K562 (cell line): ENCODE measurements at regions not wholly inside any gene's neighbourhood (a gene's known extent, or its start where the extent isn't known, plus 50 kb on each side); places are given as distances from the start of the nearest gene placed in this dataset.

Experiments used
- ATAC-seq: fragments of 200-7000 bp; cut with Tn5 transposase; 3 replicates; pipeline ENCODE4 v1.9.1; 2020; ENCODE audit warnings: moderate library complexity
- BruUV-seq: library from RNA; stranded (reverse); fragments of 400-500 nt; replicated peaks from 2 replicates; lab custom pipeline; 2021; lab: Mats Ljungman, UMichigan
- CTCF ChIA-PET: fragments of 300-600 bp; formaldehyde crosslinking; extraction: SDS; loops from one replicate; lab custom pipeline; 2021; ENCODE audit warnings: low intra/inter-chr PET ratio; lab: Yijun Ruan, JAX
- POLR2A ChIA-PET: fragments of 300-600, 350-650 bp; sonication (Branson Sonifier 250); formaldehyde crosslinking; extraction: SDS; loops from one replicate; lab custom pipeline; 2021; ENCODE audit warnings: antibody characterized with exemption, inconsistent platforms; lab: Yijun Ruan, JAX
- DNase-seq, 4 experiments: peaks; one replicate each; pipeline versions ENCODE4 v3.0.0 to v3.0.0-alpha.2; 2011 to 2018; ENCODE audit warnings: low spot score in 3 of 4, mixed read lengths in 3 of 4; ENCODE audit errors: extremely low read depth in 1 of 4
- FAIRE-seq: peaks from 2 replicates; lab custom pipeline; 2011; peaks lifted over from hg19 to GRCh38; lab: Jason Lieb, UNC
- H2AFZ ChIP-seq: 2 replicates; pipeline ENCODE4 v1.6.0; 2011; ENCODE audit warnings: low read depth, low read length, control low read depth, inconsistent platforms
- H3K27ac ChIP-seq: fragments of 200-600 bp; 3 replicates; pipeline ENCODE4 v1.8.0; 2011; ENCODE audit warnings: low read depth, mild to moderate bottlenecking, control low read depth, inconsistent platforms, low read length, moderate library complexity, mixed read lengths; ENCODE audit errors: extremely low read depth
- H3K27me3 ChIP-seq, 2 experiments: fragments of 300-600 bp in 1 of 2; 2 replicates in 1 of 2; 3 replicates in 1 of 2; pipeline versions ENCODE4 v1.6.0 to v1.8.0; 2011; ENCODE audit warnings: inconsistent platforms in 2 of 2, low read length in 2 of 2, mild to moderate bottlenecking in 1 of 2, mixed read lengths in 1 of 2, moderate library complexity in 1 of 2; ENCODE audit not compliant: control insufficient read depth in 2 of 2, insufficient read depth in 2 of 2
- H3K36me3 ChIP-seq: fragments of 300-600 bp; 3 replicates; pipeline ENCODE4 v1.8.0; 2011; ENCODE audit warnings: mild to moderate bottlenecking, low read length, inconsistent platforms; ENCODE audit not compliant: control insufficient read depth, insufficient read depth
- H3K4me1 ChIP-seq, 2 experiments: fragments of 200-600 bp in 1 of 2; replicated peaks in 1 of 2; 2 replicates in 1 of 2; 3 replicates in 1 of 2; pipeline versions ENCODE4 v1.5.1 to v1.8.0; 2011; ENCODE audit warnings: inconsistent platforms in 2 of 2, low read length in 2 of 2, mild to moderate bottlenecking in 1 of 2, mixed read lengths in 1 of 2, moderate library complexity in 1 of 2; ENCODE audit not compliant: control insufficient read depth in 2 of 2, insufficient read depth in 2 of 2
- H3K4me2 ChIP-seq: 2 replicates; pipeline ENCODE4 v1.6.1; 2011; ENCODE audit warnings: low read length, control low read depth, inconsistent platforms, mixed read lengths; ENCODE audit not compliant: insufficient read depth
- H3K4me3 ChIP-seq: fragments of 200-600 bp; sonication (generic), shearing (Covaris generic); 2 replicates; pipeline ENCODE4 v1.5.1; 2016; ENCODE audit warnings: control low read depth, inconsistent platforms
- H3K79me2 ChIP-seq: fragments of 200-600 bp; 3 replicates; pipeline ENCODE4 v1.8.0; 2011; ENCODE audit warnings: low read length, inconsistent platforms; ENCODE audit not compliant: control insufficient read depth, insufficient read depth
- H3K9ac ChIP-seq, 2 experiments: 2 replicates each; pipeline versions ENCODE4 v1.6.0 to v1.6.1; 2011; ENCODE audit warnings: low read depth in 2 of 2, low read length in 2 of 2, control low read depth in 1 of 2, inconsistent platforms in 1 of 2, mild to moderate bottlenecking in 1 of 2, mixed read lengths in 1 of 2; ENCODE audit not compliant: insufficient read depth in 1 of 2
- H3K9me1 ChIP-seq: one replicate; pipeline ENCODE4 v1.6.0; 2011; ENCODE audit warnings: inconsistent platforms, mild to moderate bottlenecking, low read length, moderate library complexity; ENCODE audit not compliant: control insufficient read depth, insufficient read depth
- H3K9me3 ChIP-seq: replicated peaks from 2 replicates; pipeline ENCODE4 v1.5.1; 2011; ENCODE audit warnings: low read depth, low read length, inconsistent platforms; ENCODE audit not compliant: control insufficient read depth, insufficient read depth
- H4K20me1 ChIP-seq: replicated peaks from 2 replicates; pipeline ENCODE4 v1.6.1; 2011; ENCODE audit warnings: low read length, inconsistent platforms, mixed read lengths; ENCODE audit not compliant: control insufficient read depth, insufficient read depth
- HEY1 ChIP-seq: fragments of 250-450 bp; sonication (Bioruptor Pico); IDR thresholded peaks from 2 replicates; pipeline ENCODE4 v1.5.0; 2020; ENCODE audit warnings: mild to moderate bottlenecking, moderate library complexity, borderline replicate concordance
- MBD1 ChIP-seq: fragments of 250-450 bp; sonication (Bioruptor Pico); IDR thresholded peaks from 2 replicates; pipeline ENCODE4 v1.8.0; 2022; ENCODE audit warnings: inconsistent platforms
- NUFIP1 ChIP-seq: fragments of 450-650 bp; IDR thresholded peaks from 2 replicates; pipeline ENCODE4 v1.6.1; 2018; ENCODE audit not compliant: partially characterized antibody
- RFX5 ChIP-seq: IDR thresholded peaks from 2 replicates; pipeline ENCODE4 v1.6.1; 2011; ENCODE audit warnings: low read depth, mild to moderate bottlenecking, improper control_type of control experiment, low read length
- in situ Hi-C: fragments of 300-500 bp; cut with MboI; formaldehyde crosslinking; loops from 4 replicates; pipeline ENCODE4 v1.15.0; 2018; ENCODE audit warnings: inconsistent platforms, mixed read lengths
- intact Hi-C: fragments of 100-400 bp; cut with micrococcal nuclease; formaldehyde crosslinking; loops from 2 replicates; pipeline ENCODE4 v1.14.2; 2022
- TF ChIP-seq, protein P1 (sequence below): sonication (generic); formaldehyde crosslinking; IDR thresholded peaks from 2 replicates; pipeline ENCODE4 v1.8.1; 2023; ENCODE audit warnings: missing genetic modification reagents, mild to moderate bottlenecking, borderline replicate concordance

GRCh38 chr4:32789026-32789608 lies 2068.9 kb downstream of the PCDH7 start:
- H2AFZ ChIP-seq: no peak overlapping the region
- in situ Hi-C loops (no loop called here), intact Hi-C loops (no loop called here)
- H3K9ac ChIP-seq: no peak overlapping the region
- FAIRE-seq (no peak), ATAC-seq (no peak), DNase-seq (no peak)
- no peaks in the 10 kb centered on the region for H3K9me1 ChIP-seq
- H3K27me3 ChIP-seq: no peaks in the 10 kb centered on the region
- no TSS peak for BruUV-seq
- ChIA-PET CTCF (no interaction called here), POLR2A (no interaction called here)
- H3K4me3 ChIP-seq: no peak overlapping the region
- no peaks in the 10 kb centered on the region for H3K9me3 ChIP-seq
- H3K4me2 ChIP-seq: no peak overlapping the region
- H3K4me1 ChIP-seq: no peaks in the 10 kb centered on the region
- H3K27ac ChIP-seq: no peak overlapping the region
- TF ChIP-seq RFX5 (no peak), NUFIP1 (no peak), MBD1 (CRISPR knock-in tag) (no peak), HEY1 (CRISPR knock-in tag) (no peak)
- TF ChIP-seq, protein P1, sequence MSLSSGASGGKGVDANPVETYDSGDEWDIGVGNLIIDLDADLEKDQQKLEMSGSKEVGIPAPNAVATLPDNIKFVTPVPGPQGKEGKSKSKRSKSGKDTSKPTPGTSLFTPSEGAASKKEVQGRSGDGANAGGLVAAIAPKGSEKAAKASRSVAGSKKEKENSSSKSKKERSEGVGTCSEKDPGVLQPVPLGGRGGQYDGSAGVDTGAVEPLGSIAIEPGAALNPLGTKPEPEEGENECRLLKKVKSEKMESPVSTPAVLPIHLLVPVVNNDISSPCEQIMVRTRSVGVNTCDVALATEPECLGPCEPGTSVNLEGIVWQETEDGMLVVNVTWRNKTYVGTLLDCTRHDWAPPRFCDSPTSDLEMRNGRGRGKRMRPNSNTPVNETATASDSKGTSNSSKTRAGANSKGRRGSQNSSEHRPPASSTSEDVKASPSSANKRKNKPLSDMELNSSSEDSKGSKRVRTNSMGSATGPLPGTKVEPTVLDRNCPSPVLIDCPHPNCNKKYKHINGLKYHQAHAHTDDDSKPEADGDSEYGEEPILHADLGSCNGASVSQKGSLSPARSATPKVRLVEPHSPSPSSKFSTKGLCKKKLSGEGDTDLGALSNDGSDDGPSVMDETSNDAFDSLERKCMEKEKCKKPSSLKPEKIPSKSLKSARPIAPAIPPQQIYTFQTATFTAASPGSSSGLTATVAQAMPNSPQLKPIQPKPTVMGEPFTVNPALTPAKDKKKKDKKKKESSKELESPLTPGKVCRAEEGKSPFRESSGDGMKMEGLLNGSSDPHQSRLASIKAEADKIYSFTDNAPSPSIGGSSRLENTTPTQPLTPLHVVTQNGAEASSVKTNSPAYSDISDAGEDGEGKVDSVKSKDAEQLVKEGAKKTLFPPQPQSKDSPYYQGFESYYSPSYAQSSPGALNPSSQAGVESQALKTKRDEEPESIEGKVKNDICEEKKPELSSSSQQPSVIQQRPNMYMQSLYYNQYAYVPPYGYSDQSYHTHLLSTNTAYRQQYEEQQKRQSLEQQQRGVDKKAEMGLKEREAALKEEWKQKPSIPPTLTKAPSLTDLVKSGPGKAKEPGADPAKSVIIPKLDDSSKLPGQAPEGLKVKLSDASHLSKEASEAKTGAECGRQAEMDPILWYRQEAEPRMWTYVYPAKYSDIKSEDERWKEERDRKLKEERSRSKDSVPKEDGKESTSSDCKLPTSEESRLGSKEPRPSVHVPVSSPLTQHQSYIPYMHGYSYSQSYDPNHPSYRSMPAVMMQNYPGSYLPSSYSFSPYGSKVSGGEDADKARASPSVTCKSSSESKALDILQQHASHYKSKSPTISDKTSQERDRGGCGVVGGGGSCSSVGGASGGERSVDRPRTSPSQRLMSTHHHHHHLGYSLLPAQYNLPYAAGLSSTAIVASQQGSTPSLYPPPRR (CRISPR knock-in tag): no peak
- H3K36me3 ChIP-seq: no peaks in the 10 kb centered on the region
- no peaks in the 10 kb centered on the region for H3K79me2 ChIP-seq
- no peaks in the 10 kb centered on the region for H4K20me1 ChIP-seq
